ENCODE measurements at regions not wholly inside any gene's neighbourhood (a gene's known extent, or its start where the extent isn't known, plus 50 kb on each side); places are given as distances from the start of the nearest gene placed in this dataset.

GRCh38 chr12:90126125-90126524 is 417.5 kb upstream of the ATP2B1 start:
- Mint-ChIP-seq H3K4me3 (no peak overlapping the region), H3K36me3 (peaks cover 4% of the 10 kb centered on the region), H3K27me3 (peaks cover 3% of the 10 kb centered on the region), H3K4me1 (ENCODE audit: low read depth) (no peaks in the 10 kb centered on the region), H3K9me3 (peaks cover 5% of the 10 kb centered on the region), H3K27ac (no peak overlapping the region)
- ChIA-PET POLR2A (no interaction called here), CTCF (no interaction called here)
- intact Hi-C loops (cut with micrococcal nuclease), result no loop called here
- DNase-seq, result no peak

GRCh38 chr12:90124914-90125313 is 416.3 kb upstream of the ATP2B1 start:
- ChIA-PET CTCF (no interaction called here), POLR2A (no interaction called here)
- DNase-seq, result no peak
- H3K27ac Mint-ChIP-seq, result no peak overlapping the region
- H3K4me3 Mint-ChIP-seq, result no peak overlapping the region
- H3K4me1 Mint-ChIP-seq (ENCODE audit: low read depth), result no peaks in the 10 kb centered on the region
- peaks cover 3% of the 10 kb centered on the region for H3K27me3 Mint-ChIP-seq
- intact Hi-C loops (cut with micrococcal nuclease), result no loop called here
- peaks cover 16% of the 10 kb centered on the region for H3K9me3 Mint-ChIP-seq
- peaks cover 14% of the 10 kb centered on the region for H3K36me3 Mint-ChIP-seq

- H3K4me1 Mint-ChIP-seq (ENCODE audit: low read depth), result no peaks in the 10 kb centered on the region
- peaks cover 20% of the 10 kb centered on the region for H3K9me3 Mint-ChIP-seq
- DNase-seq, result no peak
- H3K27me3 Mint-ChIP-seq, result peaks cover 3% of the 10 kb centered on the region
- H3K36me3 Mint-ChIP-seq, result peaks cover 15% of the 10 kb centered on the region
- CTCF ChIA-PET, result no interaction called here
- H3K4me3 Mint-ChIP-seq, result no peak overlapping the region
- POLR2A ChIA-PET, result no interaction called here
- H3K27ac Mint-ChIP-seq, result no peak overlapping the region
- intact Hi-C loops (cut with micrococcal nuclease), result no loop called here
These were observed 415.7 kb upstream of the ATP2B1 start for GRCh38 chr12:90124289-90124688.

- Mint-ChIP-seq H3K27me3 (peaks cover 3% of the 10 kb centered on the region), H3K36me3 (peaks cover 15% of the 10 kb centered on the region), H3K27ac (no peak overlapping the region), H3K4me1 (ENCODE audit: low read depth) (no peaks in the 10 kb centered on the region), H3K9me3 (peaks cover 20% of the 10 kb centered on the region), H3K4me3 (no peak overlapping the region)
- intact Hi-C loops (cut with micrococcal nuclease), result no loop called here
- ChIA-PET CTCF (no interaction called here), POLR2A (no interaction called here)
- DNase-seq, result no peak
These were observed 414.0 kb upstream of the ATP2B1 start for GRCh38 chr12:90122681-90123080.

- peaks cover 20% of the 10 kb centered on the region for H3K9me3 Mint-ChIP-seq
- CTCF ChIA-PET, result no interaction called here
- no peak for DNase-seq
- peaks cover 15% of the 10 kb centered on the region for H3K36me3 Mint-ChIP-seq
- no peaks in the 10 kb centered on the region for H3K4me1 Mint-ChIP-seq (ENCODE audit: low read depth)
- no peak overlapping the region for H3K27ac Mint-ChIP-seq
- intact Hi-C loops (cut with micrococcal nuclease), result no loop called here
- POLR2A ChIA-PET, result no interaction called here
- no peak overlapping the region for H3K4me3 Mint-ChIP-seq
- H3K27me3 Mint-ChIP-seq, result peaks cover 3% of the 10 kb centered on the region
These were observed 412.0 kb upstream of the ATP2B1 start for GRCh38 chr12:90120627-90121026.

GRCh38 chr12:90112666-90113065 is 404.0 kb upstream of the ATP2B1 start:
- no peak for DNase-seq
- no peaks in the 10 kb centered on the region for H3K27me3 Mint-ChIP-seq
- ChIA-PET CTCF (interaction anchor here (0.9 kb wide), 1 partner anchor 31 kb away, joined by 3 read pairs; no protein-coding TSS in a partner anchor), POLR2A (no interaction called here)
- intact Hi-C loops (cut with micrococcal nuclease), result no loop called here
- no peak overlapping the region for H3K27ac Mint-ChIP-seq
- no peaks in the 10 kb centered on the region for H3K36me3 Mint-ChIP-seq
- no peaks in the 10 kb centered on the region for H3K9me3 Mint-ChIP-seq
- H3K4me1 Mint-ChIP-seq (ENCODE audit: low read depth), result no peaks in the 10 kb centered on the region
- no peak overlapping the region for H3K4me3 Mint-ChIP-seq

GRCh38 chr12:90111791-90112580 is 403.3 kb upstream of the ATP2B1 start:
- ChIA-PET POLR2A (no interaction called here), CTCF (interaction anchor here (0.9 kb wide), 1 partner anchor 31 kb away, joined by 3 read pairs; no protein-coding TSS in a partner anchor)
- intact Hi-C loops (cut with micrococcal nuclease), result no loop called here
- H3K27me3 Mint-ChIP-seq, result no peaks in the 10 kb centered on the region
- no peak for DNase-seq
- no peaks in the 10 kb centered on the region for H3K9me3 Mint-ChIP-seq
- no peak overlapping the region for H3K4me3 Mint-ChIP-seq
- no peaks in the 10 kb centered on the region for H3K4me1 Mint-ChIP-seq (ENCODE audit: low read depth)
- H3K36me3 Mint-ChIP-seq, result no peaks in the 10 kb centered on the region
- no peak overlapping the region for H3K27ac Mint-ChIP-seq

- Mint-ChIP-seq H3K4me1 (ENCODE audit: low read depth) (peaks cover 9% of the 10 kb centered on the region), H3K9me3 (no peaks in the 10 kb centered on the region), H3K27ac (no peak overlapping the region), H3K36me3 (no peaks in the 10 kb centered on the region), H3K4me3 (no peak overlapping the region), H3K27me3 (no peaks in the 10 kb centered on the region)
- ChIA-PET POLR2A (no interaction called here), CTCF (interaction anchor here (0.6 to 5.2 kb wide), 2 partner anchors 115 to 563 kb away, joined by 3 to 34 read pairs; no protein-coding TSS in a partner anchor)
- no peak for DNase-seq
- intact Hi-C loops (cut with micrococcal nuclease), result loop anchor here (10.0 kb wide), 1 partner anchor 1092 kb away; no protein-coding TSS in a partner anchor
These were observed 397.9 kb upstream of the ATP2B1 start for GRCh38 chr12:90106568-90106967.

- Mint-ChIP-seq H3K9me3 (no peaks in the 10 kb centered on the region), H3K27ac (no peak overlapping the region), H3K36me3 (no peaks in the 10 kb centered on the region), H3K4me3 (peak overlapping the region; percentile 19), H3K27me3 (no peaks in the 10 kb centered on the region), H3K4me1 (ENCODE audit: low read depth) (peaks cover 13% of the 10 kb centered on the region)
- DNase-seq, result peak; percentile 13
- ChIA-PET CTCF (interaction anchor here (0.7 to 5.2 kb wide), 9 partner anchors 18 to 564 kb away, joined by 3 to 34 read pairs (median 3); no protein-coding TSS in a partner anchor), POLR2A (no interaction called here)
- intact Hi-C loops (cut with micrococcal nuclease), result loop anchor here (1.0 to 10.0 kb wide), 5 partner anchors 246 to 1088 kb away; partner anchors contain the start of gene ATP2B1
These were observed 394.5 kb upstream of the ATP2B1 start for GRCh38 chr12:90102957-90103652.

- Mint-ChIP-seq H3K4me1 (ENCODE audit: low read depth) (peaks cover 15% of the 10 kb centered on the region), H3K27me3 (no peaks in the 10 kb centered on the region), H3K4me3 (no peak overlapping the region), H3K36me3 (no peaks in the 10 kb centered on the region), H3K9me3 (no peaks in the 10 kb centered on the region), H3K27ac (no peak overlapping the region)
- no peak for DNase-seq
- POLR2A ChIA-PET, result no interaction called here
- CTCF ChIA-PET, result interaction anchor here (0.7 to 1.7 kb wide), 3 partner anchors 16 to 557 kb away, joined by 3 to 5 read pairs (median 3); no protein-coding TSS in a partner anchor
- intact Hi-C loops (cut with micrococcal nuclease), result loop anchor here (5.0 to 10.0 kb wide), 4 partner anchors 243 to 1086 kb away; partner anchors contain the start of gene ATP2B1
These were observed 391.9 kb upstream of the ATP2B1 start for GRCh38 chr12:90100579-90100978.

GRCh38 chr12:90099288-90099687 is 390.6 kb upstream of the ATP2B1 start:
- POLR2A ChIA-PET, result no interaction called here
- H3K36me3 Mint-ChIP-seq, result no peaks in the 10 kb centered on the region
- no peaks in the 10 kb centered on the region for H3K27me3 Mint-ChIP-seq
- no peak for DNase-seq
- intact Hi-C loops (cut with micrococcal nuclease), result no loop called here
- CTCF ChIA-PET, result interaction anchor here (1.7 kb wide), 1 partner anchor 556 kb away, joined by 5 read pairs; no protein-coding TSS in a partner anchor
- H3K27ac Mint-ChIP-seq, result no peak overlapping the region
- no peaks in the 10 kb centered on the region for H3K9me3 Mint-ChIP-seq
- H3K4me1 Mint-ChIP-seq (ENCODE audit: low read depth), result peaks cover 15% of the 10 kb centered on the region
- no peak overlapping the region for H3K4me3 Mint-ChIP-seq

GRCh38 chr12:90098132-90098779 is 389.6 kb upstream of the ATP2B1 start:
- H3K4me3 Mint-ChIP-seq, result no peak overlapping the region
- POLR2A ChIA-PET, result no interaction called here
- H3K9me3 Mint-ChIP-seq, result no peaks in the 10 kb centered on the region
- CTCF ChIA-PET, result interaction anchor here (0.6 kb wide), 1 partner anchor 476 kb away, joined by 3 read pairs; no protein-coding TSS in a partner anchor
- no peak overlapping the region for H3K27ac Mint-ChIP-seq
- H3K27me3 Mint-ChIP-seq, result no peaks in the 10 kb centered on the region
- peaks cover 15% of the 10 kb centered on the region for H3K4me1 Mint-ChIP-seq (ENCODE audit: low read depth)
- intact Hi-C loops (cut with micrococcal nuclease), result no loop called here
- DNase-seq, result no peak
- no peaks in the 10 kb centered on the region for H3K36me3 Mint-ChIP-seq

Measured in activated CD4-positive, alpha-beta memory T cell treated with anti-CD3 and anti-CD28 coated beads for 36 hours (primary cell).